C4-2B (cell line): ENCODE measurements at regions not wholly inside any gene's neighbourhood (a gene's known extent, or its start where the extent isn't known, plus 50 kb on each side); places are given as distances from the start of the nearest gene placed in this dataset.

Experiments
- ZFX ChIP-seq: fragments of 450-650 bp; IDR thresholded peaks from 2 replicates; pipeline ENCODE4 v1.6.1; 2017
- TF ChIP-seq, protein P1 (sequence below): fragments of 450-650 bp; conservative IDR thresholded peaks from 2 replicates; pipeline ENCODE4 v1.5.1; 2017; ENCODE audit warnings: mild to moderate bottlenecking

DNA sequence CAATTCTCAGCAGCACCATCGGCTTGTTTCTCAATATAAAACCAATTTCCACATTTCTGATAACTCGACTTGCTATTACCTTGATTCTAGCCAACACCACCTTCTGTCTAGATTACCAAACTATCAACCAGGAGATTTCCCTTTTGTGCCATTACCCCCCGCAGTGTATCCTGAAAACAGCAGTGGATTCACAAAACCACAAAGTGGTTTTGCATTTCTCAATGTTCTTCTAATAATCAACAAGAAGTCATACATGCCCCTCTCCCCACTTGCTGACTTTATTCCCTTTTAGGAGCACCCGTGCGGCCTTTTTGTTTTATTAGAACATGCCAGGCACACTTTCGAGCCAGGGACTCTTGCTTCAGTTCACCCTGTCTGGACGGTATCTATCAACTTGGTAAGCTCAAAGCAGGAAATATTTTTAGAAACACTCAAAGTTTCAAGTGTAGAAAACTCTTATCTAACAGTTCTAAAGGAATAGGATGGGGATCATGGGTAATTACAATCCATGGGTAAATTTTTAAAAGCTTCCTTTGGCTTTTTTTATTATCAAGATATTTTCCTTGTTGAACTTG, 967.4 kb downstream of the EFNB2 start:
- TF ChIP-seq, protein P1, sequence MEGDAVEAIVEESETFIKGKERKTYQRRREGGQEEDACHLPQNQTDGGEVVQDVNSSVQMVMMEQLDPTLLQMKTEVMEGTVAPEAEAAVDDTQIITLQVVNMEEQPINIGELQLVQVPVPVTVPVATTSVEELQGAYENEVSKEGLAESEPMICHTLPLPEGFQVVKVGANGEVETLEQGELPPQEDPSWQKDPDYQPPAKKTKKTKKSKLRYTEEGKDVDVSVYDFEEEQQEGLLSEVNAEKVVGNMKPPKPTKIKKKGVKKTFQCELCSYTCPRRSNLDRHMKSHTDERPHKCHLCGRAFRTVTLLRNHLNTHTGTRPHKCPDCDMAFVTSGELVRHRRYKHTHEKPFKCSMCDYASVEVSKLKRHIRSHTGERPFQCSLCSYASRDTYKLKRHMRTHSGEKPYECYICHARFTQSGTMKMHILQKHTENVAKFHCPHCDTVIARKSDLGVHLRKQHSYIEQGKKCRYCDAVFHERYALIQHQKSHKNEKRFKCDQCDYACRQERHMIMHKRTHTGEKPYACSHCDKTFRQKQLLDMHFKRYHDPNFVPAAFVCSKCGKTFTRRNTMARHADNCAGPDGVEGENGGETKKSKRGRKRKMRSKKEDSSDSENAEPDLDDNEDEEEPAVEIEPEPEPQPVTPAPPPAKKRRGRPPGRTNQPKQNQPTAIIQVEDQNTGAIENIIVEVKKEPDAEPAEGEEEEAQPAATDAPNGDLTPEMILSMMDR = no peak
- TF ChIP-seq ZFX = no peak
